Activated T-helper 2 cell treated with anti-CD3 and anti-CD28 coated beads, Interferon-gamma antibody, Interleukin-2, Interleukin-4, amounts not matched to agents 10 μg/mL and 5 μg/mL and 100 μg/mL, durations not matched to agents 14 hours and 24 hours and 36 hours (primary cell): ENCODE measurements at regions not wholly inside any gene's neighbourhood (a gene's known extent, or its start where the extent isn't known, plus 50 kb on each side); places are given as distances from the start of the nearest gene placed in this dataset.

Experiments used
- DNase-seq: peaks from one replicate; pipeline ENCODE4 v3.0.0; 2021; ENCODE audit warnings: low spot score
- H3K27ac Mint-ChIP-seq: one replicate; pipeline ENCODE4 v1.8.0; 2021; ENCODE audit warnings: mixed read lengths
- H3K27me3 Mint-ChIP-seq: one replicate; pipeline ENCODE4 v1.8.0; 2021; ENCODE audit warnings: low read depth, mixed read lengths
- H3K36me3 Mint-ChIP-seq: one replicate; pipeline ENCODE4 v1.8.0; 2021; ENCODE audit warnings: low read depth, mixed read lengths
- H3K4me1 Mint-ChIP-seq: one replicate; pipeline ENCODE4 v1.8.0; 2021; ENCODE audit warnings: low read depth, mixed read lengths
- H3K4me3 Mint-ChIP-seq: one replicate; pipeline ENCODE4 v1.8.0; 2021; ENCODE audit warnings: low read depth, mild to moderate bottlenecking, moderate library complexity, mixed read lengths
- H3K9me3 Mint-ChIP-seq: one replicate; pipeline ENCODE4 v1.8.0; 2021; ENCODE audit warnings: mixed read lengths
- intact Hi-C: fragments of 100-400 bp; cut with micrococcal nuclease; formaldehyde crosslinking; loops from one replicate; pipeline ENCODE4 v1.15.1; 2023

- H3K4me3 Mint-ChIP-seq, result peak overlapping the region; percentile 37
- H3K9me3 Mint-ChIP-seq, result peaks cover 5% of the 10 kb centered on the region
- intact Hi-C loops, result no loop called here
- H3K4me1 Mint-ChIP-seq, result peaks cover 42% of the 10 kb centered on the region
- no peaks in the 10 kb centered on the region for H3K27me3 Mint-ChIP-seq
- H3K27ac Mint-ChIP-seq, result peak overlapping the region; percentile 67
- no peak for DNase-seq
- peaks cover 9% of the 10 kb centered on the region for H3K36me3 Mint-ChIP-seq
These were observed 65.1 kb upstream of the ID3 start for GRCh38 chr1:23624440-23624839.

- Mint-ChIP-seq H3K9me3 (peaks cover 5% of the 10 kb centered on the region), H3K36me3 (peaks cover 9% of the 10 kb centered on the region), H3K4me1 (peaks cover 47% of the 10 kb centered on the region), H3K27ac (no peak overlapping the region), H3K4me3 (no peak overlapping the region), H3K27me3 (no peaks in the 10 kb centered on the region)
- DNase-seq, result no peak
- intact Hi-C loops, result no loop called here
These were observed 63.0 kb upstream of the ID3 start for GRCh38 chr1:23622284-23622683.

- peak overlapping the region; percentile 54 for H3K27ac Mint-ChIP-seq
- no peak for DNase-seq
- H3K4me1 Mint-ChIP-seq, result peaks cover 52% of the 10 kb centered on the region
- H3K27me3 Mint-ChIP-seq, result no peaks in the 10 kb centered on the region
- intact Hi-C loops, result no loop called here
- peaks cover 5% of the 10 kb centered on the region for H3K9me3 Mint-ChIP-seq
- peak overlapping the region; percentile 37 for H3K4me3 Mint-ChIP-seq
- peaks cover 5% of the 10 kb centered on the region for H3K36me3 Mint-ChIP-seq
These were observed 61.3 kb upstream of the ID3 start for GRCh38 chr1:23620605-23621004.

DNA sequence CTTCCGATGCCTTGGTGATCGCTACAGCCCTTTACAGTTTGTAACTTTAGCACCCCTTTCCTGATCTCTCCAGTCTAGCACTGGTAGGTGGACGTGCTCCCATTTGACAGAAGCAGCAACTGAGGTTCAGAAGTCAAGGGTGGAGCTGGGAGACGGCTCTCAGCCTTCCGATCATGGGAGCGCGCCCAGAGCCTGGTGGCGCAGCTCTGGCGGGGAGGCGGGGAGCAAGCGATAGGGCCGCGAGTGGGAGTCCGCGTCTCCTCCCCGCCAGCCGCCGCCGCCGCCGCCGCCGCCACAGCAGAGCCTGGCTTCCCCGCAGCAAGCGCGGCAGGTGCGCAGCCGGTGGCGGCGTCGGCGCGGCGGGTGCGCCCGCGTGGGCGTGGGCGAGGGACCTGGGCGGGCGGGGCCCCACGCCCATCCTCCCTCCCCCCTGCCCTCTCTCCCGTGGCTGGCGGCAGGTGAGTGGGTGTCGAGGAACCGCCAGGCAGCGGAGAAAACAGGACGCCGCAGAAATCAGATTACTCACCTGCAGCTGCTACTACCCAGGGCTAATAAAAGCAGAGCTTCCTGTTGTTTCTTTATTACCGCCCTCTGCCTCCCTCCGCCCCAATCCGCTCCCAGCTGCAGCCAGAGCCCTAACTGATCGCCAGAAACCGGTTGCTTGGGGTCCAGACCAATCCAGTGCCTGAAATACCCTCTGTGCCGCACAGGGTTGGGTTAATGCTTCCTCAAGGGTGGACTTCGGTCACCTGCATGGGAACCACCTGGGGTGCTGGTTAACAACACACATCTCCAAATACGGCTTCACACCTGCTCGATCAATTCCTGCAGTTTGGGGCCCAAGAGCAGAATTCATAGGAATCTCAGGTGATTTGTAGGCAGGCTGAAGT is 60.2 kb upstream of the ID3 start:
- H3K36me3 Mint-ChIP-seq, result peaks cover 4% of the 10 kb centered on the region
- H3K27me3 Mint-ChIP-seq, result no peaks in the 10 kb centered on the region
- H3K4me1 Mint-ChIP-seq, result peaks cover 57% of the 10 kb centered on the region
- H3K9me3 Mint-ChIP-seq, result peaks cover 3% of the 10 kb centered on the region
- peak; percentile 61 for DNase-seq
- peak overlapping the region; percentile 53 for H3K4me3 Mint-ChIP-seq
- intact Hi-C loops, result no loop called here
- peak overlapping the region; percentile 58 for H3K27ac Mint-ChIP-seq

DNA sequence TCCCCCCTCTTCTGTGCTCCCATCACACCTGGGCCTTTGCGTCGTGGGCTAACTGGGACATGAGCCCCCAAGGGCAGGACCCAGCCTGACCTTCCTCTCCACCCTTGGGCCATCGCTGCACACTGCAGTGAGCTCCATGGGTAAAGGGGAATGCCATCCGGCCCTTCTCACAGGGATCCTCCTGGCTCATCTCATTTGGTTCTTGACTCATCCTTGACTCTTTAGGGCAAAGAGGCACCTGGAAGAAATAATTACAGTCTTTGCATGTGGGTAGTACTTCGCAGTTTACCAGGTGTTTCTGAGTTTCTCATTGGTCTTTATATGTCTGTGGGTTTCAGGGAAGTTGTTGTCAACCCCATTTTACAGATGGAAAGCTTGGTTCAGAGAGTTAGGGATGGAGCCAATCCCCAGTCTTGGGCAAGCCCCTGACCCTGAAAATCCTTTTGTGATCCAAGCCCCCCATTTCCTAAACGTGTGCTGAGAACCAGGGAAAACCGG is 59.3 kb upstream of the ID3 start:
- H3K4me3 Mint-ChIP-seq, result no peak overlapping the region
- H3K27ac Mint-ChIP-seq, result peak overlapping the region; percentile 76
- H3K4me1 Mint-ChIP-seq, result peaks cover 60% of the 10 kb centered on the region
- intact Hi-C loops, result no loop called here
- no peaks in the 10 kb centered on the region for H3K27me3 Mint-ChIP-seq
- DNase-seq, result no peak
- no peaks in the 10 kb centered on the region for H3K36me3 Mint-ChIP-seq
- no peaks in the 10 kb centered on the region for H3K9me3 Mint-ChIP-seq

DNA sequence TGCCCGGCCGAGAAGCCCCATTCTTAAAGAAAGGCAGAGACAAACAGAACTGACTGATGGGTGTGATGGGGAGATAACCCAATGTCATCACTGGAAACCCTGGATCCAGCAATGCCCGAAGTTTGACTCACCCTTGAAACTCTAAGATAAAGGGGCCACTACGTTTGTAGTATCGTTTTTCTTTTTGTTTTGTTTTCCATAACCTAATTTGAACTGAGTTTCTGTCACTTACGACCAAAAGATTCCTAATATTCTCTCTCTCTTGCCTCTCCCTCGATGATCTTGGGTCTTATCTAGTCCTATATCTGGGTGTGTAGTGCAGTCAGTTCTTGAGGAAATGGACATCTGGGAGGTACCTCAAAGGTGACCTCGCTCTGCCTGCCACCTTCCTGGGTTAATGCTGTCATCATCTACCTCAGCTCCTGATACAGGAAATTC is 57.8 kb upstream of the ID3 start:
- intact Hi-C loops, result loop anchor here (1.0 to 2.0 kb wide), 2 partner anchors 40 to 58 kb away; partner anchors contain the start of gene ID3
- Mint-ChIP-seq H3K9me3 (no peaks in the 10 kb centered on the region), H3K27ac (peak overlapping the region; percentile 92), H3K36me3 (no peaks in the 10 kb centered on the region), H3K4me1 (peaks cover 73% of the 10 kb centered on the region), H3K27me3 (no peaks in the 10 kb centered on the region), H3K4me3 (no peak overlapping the region)
- no peak for DNase-seq

DNA sequence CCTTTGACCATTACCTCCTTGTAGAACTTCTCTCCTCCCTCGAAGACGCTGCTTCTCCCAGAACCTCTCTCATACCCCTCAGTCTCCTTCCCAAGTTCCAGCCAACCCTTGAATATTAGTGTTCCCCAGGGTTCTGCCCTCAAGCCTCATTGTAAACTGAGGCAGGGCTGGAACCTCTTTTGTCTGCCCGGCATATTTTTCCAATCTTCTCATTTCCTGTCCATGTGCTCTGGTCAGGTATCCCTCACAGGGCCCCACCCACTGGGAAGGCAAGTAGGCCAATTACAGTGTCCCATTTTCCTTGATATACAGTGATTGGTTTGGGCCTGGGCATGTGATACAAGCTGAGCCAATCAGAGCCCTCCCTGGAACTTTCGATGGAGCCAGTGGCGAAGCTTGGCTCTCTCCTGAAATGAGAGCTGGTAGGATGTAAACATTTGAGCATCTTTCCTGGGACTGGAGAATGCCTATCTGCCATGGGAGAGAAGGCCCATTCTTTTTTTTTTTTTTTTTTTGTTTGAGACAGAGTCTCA is 57.1 kb upstream of the ID3 start:
- DNase-seq, result no peak
- Mint-ChIP-seq H3K9me3 (no peaks in the 10 kb centered on the region), H3K4me1 (peaks cover 78% of the 10 kb centered on the region), H3K27me3 (no peaks in the 10 kb centered on the region), H3K27ac (no peak overlapping the region), H3K36me3 (no peaks in the 10 kb centered on the region), H3K4me3 (no peak overlapping the region)
- intact Hi-C loops, result loop anchor here (2.0 kb wide), 1 partner anchor 58 kb away; the partner anchor contains the start of gene ID3

DNA sequence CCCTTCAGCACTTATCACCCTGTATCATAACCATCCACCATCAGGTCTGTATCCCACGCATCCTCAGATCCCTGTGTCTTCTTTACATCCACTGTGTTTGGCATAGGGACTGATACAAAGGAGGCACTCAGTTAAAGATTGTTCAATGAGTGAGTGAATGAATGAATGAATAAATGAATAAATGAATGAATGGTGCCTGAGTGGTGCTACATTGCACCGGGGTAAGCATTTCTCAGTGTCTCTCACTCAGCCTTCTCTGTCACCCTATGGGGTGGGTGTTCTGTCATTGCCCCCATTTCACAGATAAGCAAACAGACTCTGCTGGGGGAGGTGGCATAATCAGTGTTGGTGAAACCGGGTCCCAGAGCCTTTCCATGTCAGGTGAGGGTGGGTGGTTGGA is 56.6 kb upstream of the ID3 start:
- no peak for DNase-seq
- Mint-ChIP-seq H3K4me3 (no peak overlapping the region), H3K27ac (no peak overlapping the region), H3K27me3 (no peaks in the 10 kb centered on the region), H3K36me3 (no peaks in the 10 kb centered on the region), H3K4me1 (peaks cover 74% of the 10 kb centered on the region), H3K9me3 (no peaks in the 10 kb centered on the region)
- intact Hi-C loops, result loop anchor here (2.0 kb wide), 2 partner anchors 25 to 57 kb away; partner anchors contain the start of gene ID3

GRCh38 chr1:23615423-23615822 is 56.1 kb upstream of the ID3 start:
- no peak overlapping the region for H3K27ac Mint-ChIP-seq

GRCh38 chr1:23614032-23614660 is 54.8 kb upstream of the ID3 start:
- H3K27me3 Mint-ChIP-seq, result no peaks in the 10 kb centered on the region
- no peak overlapping the region for H3K4me3 Mint-ChIP-seq
- H3K9me3 Mint-ChIP-seq, result no peaks in the 10 kb centered on the region
- H3K27ac Mint-ChIP-seq, result peak overlapping the region; percentile 84
- H3K36me3 Mint-ChIP-seq, result no peaks in the 10 kb centered on the region
- intact Hi-C loops, result loop anchor here (2.0 kb wide), 1 partner anchor 23 kb away; no protein-coding TSS in a partner anchor
- H3K4me1 Mint-ChIP-seq, result peaks cover 62% of the 10 kb centered on the region
- no peak for DNase-seq

More at GRCh38 chr1:23615423-23615822, 56.1 kb upstream of the ID3 start:
- Mint-ChIP-seq H3K4me1 (peaks cover 70% of the 10 kb centered on the region), H3K36me3 (no peaks in the 10 kb centered on the region), H3K4me3 (no peak overlapping the region), H3K9me3 (no peaks in the 10 kb centered on the region), H3K27me3 (no peaks in the 10 kb centered on the region)
- intact Hi-C loops, result loop anchor here (2.0 kb wide), 1 partner anchor 25 kb away; no protein-coding TSS in a partner anchor
- no peak for DNase-seq

DNA sequence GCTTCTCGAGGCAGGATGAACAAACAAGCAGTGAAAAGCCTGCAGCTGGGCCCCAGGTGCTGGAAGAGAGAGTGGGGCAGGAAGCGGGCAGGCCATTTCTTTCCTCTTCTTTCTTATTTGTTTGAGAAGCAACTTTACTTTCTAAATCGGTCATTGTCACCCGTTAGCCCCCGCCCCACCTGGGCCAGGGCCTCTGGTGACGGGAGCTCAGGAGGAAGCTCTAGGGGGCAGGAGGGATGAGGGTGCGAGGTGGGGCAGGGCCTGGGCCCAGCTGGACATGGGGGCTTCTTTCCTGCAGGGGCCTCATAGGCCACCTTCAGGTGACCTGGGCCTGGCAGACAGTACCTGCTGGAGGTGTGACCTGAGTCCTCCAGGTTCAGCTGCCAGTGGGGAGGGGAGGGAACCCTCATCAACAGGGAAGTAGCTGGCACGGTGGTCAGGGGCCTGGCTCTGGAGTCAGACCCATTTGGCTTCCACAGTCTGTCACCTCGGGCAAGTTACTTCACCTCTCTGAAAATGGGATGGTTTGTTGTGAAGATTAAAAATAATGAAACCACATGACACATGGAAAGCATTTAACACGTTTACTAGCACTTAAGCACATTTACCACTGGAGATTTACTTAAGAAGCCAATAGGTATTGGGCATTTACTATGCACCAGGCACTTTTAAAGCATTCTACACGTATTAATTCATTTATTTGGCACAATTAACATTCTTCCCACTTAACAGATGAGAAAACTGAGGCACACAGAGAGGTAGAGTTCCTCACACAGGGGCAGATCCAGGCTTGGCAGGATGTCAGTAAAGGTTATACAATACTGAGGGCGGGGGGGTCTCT is 54.1 kb upstream of the ID3 start:
- Mint-ChIP-seq H3K4me1 (peaks cover 55% of the 10 kb centered on the region), H3K4me3 (peak overlapping the region; percentile 7), H3K27ac (peak overlapping the region; percentile 84), H3K27me3 (no peaks in the 10 kb centered on the region), H3K9me3 (no peaks in the 10 kb centered on the region), H3K36me3 (no peaks in the 10 kb centered on the region)
- peak; percentile 58 for DNase-seq
- intact Hi-C loops, result loop anchor here (2.0 kb wide), 1 partner anchor 23 kb away; no protein-coding TSS in a partner anchor
